Heart right ventricle (tissue), 16 donors: ENCODE measurements at regions not wholly inside any gene's neighbourhood (a gene's known extent, or its start where the extent isn't known, plus 50 kb on each side); places are given as distances from the start of the nearest gene placed in this dataset.

Source experiments
- ATAC-seq, 8 donors: fragments of 200-7000 bp; cut with Tn5 transposase; one replicate each; pipeline ENCODE4 v1.9.1; 2020; ENCODE audit warnings: mild to moderate bottlenecking in 8 of 8, moderate library complexity in 8 of 8, moderate number of reproducible peaks in 1 of 8
- DNase-seq, 2 donors: peaks; one replicate each; pipeline ENCODE4 v3.0.0-alpha.2; 2020
- H3K27ac ChIP-seq, 10 donors: fragments of 200-600 bp; sonication (generic) in 2 of 10; one replicate each; pipeline versions ENCODE4 v1.5.0 to v1.8.0; 2020 to 2022; ENCODE audit warnings: mild to moderate bottlenecking in 3 of 10
- H3K27me3 ChIP-seq, 7 donors: fragments of 200-600 bp; one replicate each; pipeline ENCODE4 v1.8.0; 2021 to 2022; ENCODE audit warnings: mild to moderate bottlenecking in 2 of 7
- H3K36me3 ChIP-seq, 9 donors: fragments of 200-600 bp; sonication (generic) in 1 of 9; one replicate each; pipeline versions ENCODE4 v1.5.0 to v1.8.0; 2020 to 2022; ENCODE audit warnings: mild to moderate bottlenecking in 2 of 9
- H3K4me1 ChIP-seq, 9 donors: fragments of 200-600 bp; sonication (generic) in 1 of 9; one replicate each; pipeline versions ENCODE4 v1.5.0 to v1.8.0; 2020 to 2022; ENCODE audit warnings: mild to moderate bottlenecking in 4 of 9
- H3K4me3 ChIP-seq, 10 donors: fragments of 200-600 bp; sonication (generic) in 2 of 10; one replicate each; pipeline versions ENCODE4 v1.5.0 to v1.8.0; 2020 to 2022; ENCODE audit warnings: mild to moderate bottlenecking in 7 of 10, moderate library complexity in 2 of 10
- H3K9me3 ChIP-seq, 11 donors: fragments of 200-600 bp in 10 of 11; sonication (generic) in 2 of 11; one replicate each; pipeline versions ENCODE4 v1.5.0 to v1.8.0; 2013 to 2022; ENCODE audit warnings: mild to moderate bottlenecking in 2 of 11, control low read depth in 1 of 11, moderate library complexity in 1 of 11
- WGBS, 2 donors: extraction: QIAGEN DNeasy Blood & Tissue Kit; methylation state at CpG; one replicate each; pipeline ENCODE4 v1.1.7; 2013; ENCODE audit warnings: inconsistent platforms in 1 of 2; 5-methylcytosine and 5-hydroxymethylcytosine counted together
- intact Hi-C, 10 donors: fragments of 100-400 bp; cut with DNase I; formaldehyde crosslinking; loops; one replicate each; pipeline versions ENCODE4 v1.11.1 to v1.14.2; 2022
- TF ChIP-seq, protein P1 (sequence below), 9 donors: fragments of 200-600 bp; sonication (generic) in 2 of 9; IDR thresholded peaks; one replicate each; pipeline versions ENCODE4 v1.5.0 to v1.8.0; 2021 to 2022; ENCODE audit warnings: antibody characterized with exemption in 9 of 9, mild to moderate bottlenecking in 5 of 9, moderate library complexity in 1 of 9
- donor health status: Arrhythmogenic right ventricular cardiomyopathy.
- donor health status: ischemic (EF 13 %, LVEDD 7.1; RV severe dilation, severe dysfunction).
- donor health status: healthy with polysubstance abuse.
- donor health status: DM: no; HTN: yes; CAD: no.
- donor health status: DM: no; HTN: no; CAD: no.
- donor health status: ischemic (EF 25% LVEDD 6.9; RV normal size, moderate dysfunction).
- donor health status: ischemic (EF 25% LVEDD 5.7; RV mildly dilated, moderate dysfunction).
- donor health status: healthy.
- donor health status: DM: yes; HTN: yes; CAD: no.
- donor health status: Ischemic cardiomyopathy.
- donor health status: ischemic (EF 35%, LVEDD 5.7; RV mildly dilated, moderate dysfunction).
- donor health status: nonischemic (EF 11% LVEDD 7.7; RV severe dilation, severe dysfunction).
- donor health status: DM: yes; HTN: yes; CAD: no.
- donor health status: PGD.
- donor health status: ischemic (EF 29% LVEDD 5.4; RV normal size, mild dysfunction).
- donor health status: nonischemic (EF 23%, LVEDD 6.1; RV moderate dilation, normal function).

GRCh38 chr1:56071351-56071750, 508.0 kb downstream of the PLPP3 start:
- 97% methylated on average over 3 of the region's 3 CpGs for WGBS, 2 donors
- ATAC-seq (no peak), DNase-seq (no peak)
- Histone ChIP-seq H3K27me3 (no peaks in the 10 kb centered on the region), H3K4me1 (peaks cover 0 to 27% (median 20%) of the 10 kb centered on the region in 9 donors), H3K36me3 (no peaks in the 10 kb centered on the region), H3K9me3 (peaks cover 0 to 15% (median 0%) of the 10 kb centered on the region in 11 donors), H3K4me3 (no peak overlapping the region), H3K27ac (no peak overlapping the region)
- TF ChIP-seq, protein P1, sequence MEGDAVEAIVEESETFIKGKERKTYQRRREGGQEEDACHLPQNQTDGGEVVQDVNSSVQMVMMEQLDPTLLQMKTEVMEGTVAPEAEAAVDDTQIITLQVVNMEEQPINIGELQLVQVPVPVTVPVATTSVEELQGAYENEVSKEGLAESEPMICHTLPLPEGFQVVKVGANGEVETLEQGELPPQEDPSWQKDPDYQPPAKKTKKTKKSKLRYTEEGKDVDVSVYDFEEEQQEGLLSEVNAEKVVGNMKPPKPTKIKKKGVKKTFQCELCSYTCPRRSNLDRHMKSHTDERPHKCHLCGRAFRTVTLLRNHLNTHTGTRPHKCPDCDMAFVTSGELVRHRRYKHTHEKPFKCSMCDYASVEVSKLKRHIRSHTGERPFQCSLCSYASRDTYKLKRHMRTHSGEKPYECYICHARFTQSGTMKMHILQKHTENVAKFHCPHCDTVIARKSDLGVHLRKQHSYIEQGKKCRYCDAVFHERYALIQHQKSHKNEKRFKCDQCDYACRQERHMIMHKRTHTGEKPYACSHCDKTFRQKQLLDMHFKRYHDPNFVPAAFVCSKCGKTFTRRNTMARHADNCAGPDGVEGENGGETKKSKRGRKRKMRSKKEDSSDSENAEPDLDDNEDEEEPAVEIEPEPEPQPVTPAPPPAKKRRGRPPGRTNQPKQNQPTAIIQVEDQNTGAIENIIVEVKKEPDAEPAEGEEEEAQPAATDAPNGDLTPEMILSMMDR (IDR thresholded peaks at IDR 0.05): no peak
- intact Hi-C loops: loop anchor here in 3 of 10 donors (5.0 to 10.0 kb wide), 2 partner anchors 503 to 506 kb away; partner anchors contain the start of gene PLPP3 (in 3 of the 3)

DNA sequence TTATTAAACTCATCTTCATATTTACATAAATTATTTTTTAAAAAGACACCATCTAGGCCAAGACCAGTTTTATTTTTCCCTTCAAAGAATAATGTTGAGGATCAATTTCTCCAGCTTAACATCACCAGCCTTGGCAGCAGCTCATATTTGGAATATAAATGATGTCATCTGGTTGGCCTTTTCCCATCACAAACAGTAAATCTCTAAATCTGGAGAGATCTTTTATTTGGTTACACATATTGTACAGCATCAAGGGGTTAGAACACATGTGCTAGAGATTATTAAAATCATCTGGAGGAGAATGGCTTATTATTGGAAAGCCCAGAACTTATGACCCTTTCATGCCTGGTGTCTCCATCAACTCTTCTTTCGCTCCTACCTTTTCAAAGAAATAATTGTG, 508.8 kb downstream of the PLPP3 start:
- DNase-seq (no peak), ATAC-seq (no peak)
- H3K9me3 ChIP-seq: peaks cover 0 to 7% (median 0%) of the 10 kb centered on the region in 11 donors
- no peak overlapping the region for H3K4me3 ChIP-seq
- intact Hi-C loops: loop anchor here in 3 of 10 donors (5.0 to 10.0 kb wide), 2 partner anchors 504 to 507 kb away; partner anchors contain the start of gene PLPP3 (in 3 of the 3)
- TF ChIP-seq, protein P1 (IDR thresholded peaks at IDR 0.05): no peak
- 92 to 98% methylated on average over 1 of the region's 1 CpG for WGBS, 2 donors
- no peak overlapping the region for H3K27ac ChIP-seq
- no peaks in the 10 kb centered on the region for H3K27me3 ChIP-seq
- H3K4me1 ChIP-seq: peaks cover 0 to 27% (median 20%) of the 10 kb centered on the region in 9 donors
- no peaks in the 10 kb centered on the region for H3K36me3 ChIP-seq

GRCh38 chr1:56069824-56070223, 509.5 kb downstream of the PLPP3 start:
- Histone ChIP-seq H3K4me1 (peaks cover 0 to 28% (median 20%) of the 10 kb centered on the region in 9 donors), H3K36me3 (no peaks in the 10 kb centered on the region), H3K9me3 (no peaks in the 10 kb centered on the region), H3K4me3 (no peak overlapping the region), H3K27me3 (no peaks in the 10 kb centered on the region), H3K27ac (no peak overlapping the region)
- no peak for ATAC-seq
- intact Hi-C loops: loop anchor here in 3 of 10 donors (5.0 to 10.0 kb wide), 2 partner anchors 505 to 507 kb away; partner anchors contain the start of gene PLPP3 (in 3 of the 3)
- TF ChIP-seq, protein P1 (IDR thresholded peaks at IDR 0.05): no peak
- DNase-seq: no peak
- WGBS, 2 donors: 87 to 92% methylated on average over 1 of the region's 1 CpG

DNA sequence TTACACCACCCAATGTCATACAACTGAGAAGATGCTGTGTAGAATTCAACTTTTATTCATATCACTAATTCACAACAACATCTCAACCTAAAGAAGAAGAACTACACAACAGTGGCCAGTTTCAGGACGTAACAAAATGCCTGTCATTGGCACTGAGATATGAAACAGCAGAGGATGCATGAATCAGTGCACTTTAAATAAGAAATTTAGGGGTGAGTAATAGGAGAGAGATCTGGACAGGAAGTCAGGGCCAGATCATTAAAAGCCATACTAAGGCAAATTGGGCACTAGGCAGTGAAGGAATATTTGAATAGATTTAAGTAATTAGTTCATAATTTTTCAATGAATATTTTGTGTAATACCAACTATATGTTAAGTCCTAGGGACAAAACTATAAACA, 510.5 kb downstream of the PLPP3 start:
- Histone ChIP-seq H3K4me1 (peaks cover 0 to 21% (median 14%) of the 10 kb centered on the region in 9 donors), H3K36me3 (no peaks in the 10 kb centered on the region), H3K4me3 (no peak overlapping the region), H3K27ac (no peak overlapping the region), H3K9me3 (no peaks in the 10 kb centered on the region), H3K27me3 (no peaks in the 10 kb centered on the region)
- ATAC-seq: no peak
- TF ChIP-seq, protein P1 (IDR thresholded peaks at IDR 0.05): no peak
- 57 to 60% methylated on average over 1 of the region's 1 CpG for WGBS, 2 donors
- intact Hi-C loops: no loop called here
- DNase-seq: no peak
